Body of pancreas (tissue), 4 donors: ENCODE measurements at regions not wholly inside any gene's neighbourhood (a gene's known extent, or its start where the extent isn't known, plus 50 kb on each side); places are given as distances from the start of the nearest gene placed in this dataset.

Experiments
- POLR2A ChIP-seq, 3 donors: fragments of 450-650 bp; IDR thresholded peaks; one replicate each; pipeline ENCODE4 v1.6.1; 2016; ENCODE audit warnings: antibody characterized with exemption in 3 of 3, mild to moderate bottlenecking in 2 of 3
- TF ChIP-seq, protein P1 (sequence below), 7 experiments: fragments of 450-650 bp in 4 of 7; fragments of 200-600 bp in 3 of 7; sonication (generic) in 3 of 7; IDR thresholded peaks; one replicate each; pipeline ENCODE4 v1.5.1; 2016 to 2019; ENCODE audit warnings: antibody characterized with exemption in 7 of 7

DNA sequence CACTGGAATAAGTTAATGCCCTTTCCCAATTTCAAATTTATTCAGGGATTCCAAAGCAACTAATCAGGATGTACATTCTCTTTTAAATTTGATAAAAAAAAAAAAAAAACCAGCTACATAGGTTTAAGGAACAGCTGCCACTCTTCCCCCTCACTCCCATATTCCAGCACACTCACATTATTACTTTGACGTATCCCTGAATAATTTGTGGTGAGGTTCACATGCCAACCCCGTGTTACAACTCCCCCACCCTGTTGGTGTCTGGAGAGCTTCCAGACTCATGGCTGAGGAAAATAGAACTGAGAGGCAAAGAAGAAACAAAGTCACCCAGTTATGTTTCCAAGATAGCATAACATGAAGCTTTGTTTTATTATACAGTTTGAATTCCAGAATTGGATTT lies 300.5 kb upstream of the MME start:
- TF ChIP-seq, protein P1, sequence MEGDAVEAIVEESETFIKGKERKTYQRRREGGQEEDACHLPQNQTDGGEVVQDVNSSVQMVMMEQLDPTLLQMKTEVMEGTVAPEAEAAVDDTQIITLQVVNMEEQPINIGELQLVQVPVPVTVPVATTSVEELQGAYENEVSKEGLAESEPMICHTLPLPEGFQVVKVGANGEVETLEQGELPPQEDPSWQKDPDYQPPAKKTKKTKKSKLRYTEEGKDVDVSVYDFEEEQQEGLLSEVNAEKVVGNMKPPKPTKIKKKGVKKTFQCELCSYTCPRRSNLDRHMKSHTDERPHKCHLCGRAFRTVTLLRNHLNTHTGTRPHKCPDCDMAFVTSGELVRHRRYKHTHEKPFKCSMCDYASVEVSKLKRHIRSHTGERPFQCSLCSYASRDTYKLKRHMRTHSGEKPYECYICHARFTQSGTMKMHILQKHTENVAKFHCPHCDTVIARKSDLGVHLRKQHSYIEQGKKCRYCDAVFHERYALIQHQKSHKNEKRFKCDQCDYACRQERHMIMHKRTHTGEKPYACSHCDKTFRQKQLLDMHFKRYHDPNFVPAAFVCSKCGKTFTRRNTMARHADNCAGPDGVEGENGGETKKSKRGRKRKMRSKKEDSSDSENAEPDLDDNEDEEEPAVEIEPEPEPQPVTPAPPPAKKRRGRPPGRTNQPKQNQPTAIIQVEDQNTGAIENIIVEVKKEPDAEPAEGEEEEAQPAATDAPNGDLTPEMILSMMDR (IDR thresholded peaks at IDR 0.05) = no peak
- TF ChIP-seq POLR2A (IDR thresholded peaks at IDR 0.05) = no peak
